ENCODE measurements at regions not wholly inside any gene's neighbourhood (a gene's known extent, or its start where the extent isn't known, plus 50 kb on each side); places are given as distances from the start of the nearest gene placed in this dataset.

- no peaks in the 10 kb centered on the region for H3K27me3 ChIP-seq (ENCODE audit: control insufficient read depth, insufficient read depth, low read length, poor library complexity, severe bottlenecking)
- Mint-ChIP-seq H3K4me3 (no peak overlapping the region), H3K27ac (no peak overlapping the region), H3K36me3 (ENCODE audit: low read depth) (no peaks in the 10 kb centered on the region), H3K4me1 (peaks cover 8% of the 10 kb centered on the region), H3K27me3 (ENCODE audit: insufficient read depth) (peaks cover 7% of the 10 kb centered on the region), H3K9me3 (no peaks in the 10 kb centered on the region)
- no peak overlapping the region for H3K4me3 ChIP-seq (ENCODE audit: low read length)
- no peak for TF ChIP-seq CTCF (conservative IDR thresholded peaks at IDR 0.05)
- H3K36me3 ChIP-seq (ENCODE audit: control insufficient read depth, insufficient read depth, low read length): no peaks in the 10 kb centered on the region
- no peak overlapping the region for H3K9ac ChIP-seq (ENCODE audit: extremely low read depth, low read length, poor library complexity, severe bottlenecking)
- DNase-seq: no peak
- 92% methylated on average over 9 to 14 of the region's 14 CpGs for WGBS, 2 experiments (ENCODE audit: insufficient coverage in 1 of 2, insufficient read length in 1 of 2)
- H3K27ac ChIP-seq (ENCODE audit: low read depth, low read length): no peak overlapping the region
- no peaks in the 10 kb centered on the region for H3K4me1 ChIP-seq (ENCODE audit: control insufficient read depth, insufficient read depth, low read length)
- no peaks in the 10 kb centered on the region for H3K9me3 ChIP-seq (ENCODE audit: control insufficient read depth, low read length)
Measured at GRCh38 chr3:197424674-197425484, 126.5 kb upstream of the DLG1 start.

GRCh38 chr3:197424266-197424665 is 125.9 kb upstream of the DLG1 start:
- no peak for TF ChIP-seq CTCF (conservative IDR thresholded peaks at IDR 0.05)
- Histone ChIP-seq H3K9ac (ENCODE audit: extremely low read depth, low read length, poor library complexity, severe bottlenecking) (no peak overlapping the region), H3K27ac (ENCODE audit: low read depth, low read length) (no peak overlapping the region), H3K4me1 (ENCODE audit: control insufficient read depth, insufficient read depth, low read length) (no peaks in the 10 kb centered on the region), H3K9me3 (ENCODE audit: control insufficient read depth, low read length) (no peaks in the 10 kb centered on the region), H3K36me3 (ENCODE audit: control insufficient read depth, insufficient read depth, low read length) (no peaks in the 10 kb centered on the region), H3K4me3 (ENCODE audit: low read length) (no peak overlapping the region), H3K27me3 (ENCODE audit: control insufficient read depth, insufficient read depth, low read length, poor library complexity, severe bottlenecking) (no peaks in the 10 kb centered on the region)
- no peak for DNase-seq
- H3K4me1 Mint-ChIP-seq: peaks cover 8% of the 10 kb centered on the region
- no peaks in the 10 kb centered on the region for H3K36me3 Mint-ChIP-seq (ENCODE audit: low read depth)
- H3K9me3 Mint-ChIP-seq: no peaks in the 10 kb centered on the region
- H3K4me3 Mint-ChIP-seq: no peak overlapping the region
- no peak overlapping the region for H3K27ac Mint-ChIP-seq
- peaks cover 7% of the 10 kb centered on the region for H3K27me3 Mint-ChIP-seq (ENCODE audit: insufficient read depth)
- WGBS, 2 experiments (ENCODE audit: insufficient coverage in 1 of 2, insufficient read length in 1 of 2): 90 to 97% methylated on average over 8 to 11 of the region's 11 CpGs

- H3K4me3 ChIP-seq (ENCODE audit: low read length): no peak overlapping the region
- H3K27me3 ChIP-seq (ENCODE audit: control insufficient read depth, insufficient read depth, low read length, poor library complexity, severe bottlenecking): no peaks in the 10 kb centered on the region
- TF ChIP-seq CTCF (conservative IDR thresholded peaks at IDR 0.05): no peak
- Mint-ChIP-seq H3K9me3 (no peaks in the 10 kb centered on the region), H3K36me3 (ENCODE audit: low read depth) (no peaks in the 10 kb centered on the region), H3K4me1 (peaks cover 12% of the 10 kb centered on the region), H3K27ac (no peak overlapping the region), H3K27me3 (ENCODE audit: insufficient read depth) (peaks cover 4% of the 10 kb centered on the region), H3K4me3 (no peak overlapping the region)
- 88 to 92% methylated on average over 5 to 11 of the region's 11 CpGs for WGBS, 2 experiments (ENCODE audit: insufficient coverage in 1 of 2, insufficient read length in 1 of 2)
- H3K4me1 ChIP-seq (ENCODE audit: control insufficient read depth, insufficient read depth, low read length): no peaks in the 10 kb centered on the region
- H3K36me3 ChIP-seq (ENCODE audit: control insufficient read depth, insufficient read depth, low read length): no peaks in the 10 kb centered on the region
- H3K9ac ChIP-seq (ENCODE audit: extremely low read depth, low read length, poor library complexity, severe bottlenecking): no peak overlapping the region
- H3K9me3 ChIP-seq (ENCODE audit: control insufficient read depth, low read length): no peaks in the 10 kb centered on the region
- no peak overlapping the region for H3K27ac ChIP-seq (ENCODE audit: low read depth, low read length)
- DNase-seq: no peak
Measured at GRCh38 chr3:197423376-197423775, 125.0 kb upstream of the DLG1 start.
